ENCODE measurements at regions not wholly inside any gene's neighbourhood (a gene's known extent, or its start where the extent isn't known, plus 50 kb on each side); places are given as distances from the start of the nearest gene placed in this dataset.

GRCh38 chr16:72369274-72369673 lies 197.3 kb upstream of the PMFBP1 start:
- TF ChIP-seq CTCF (IDR thresholded peaks at IDR 0.05; ENCODE audit: low read depth, low read length, poor library complexity, severe bottlenecking) (no peak), EZH2phosphoT487 (IDR thresholded peaks at IDR 0.05; ENCODE audit: borderline replicate concordance, low read length) (no peak)

All from DOHH2 (cell line).